ENCODE measurements at regions not wholly inside any gene's neighbourhood (a gene's known extent, or its start where the extent isn't known, plus 50 kb on each side); places are given as distances from the start of the nearest gene placed in this dataset.

- Histone ChIP-seq H3K9me3 (no peaks in the 10 kb centered on the region), H3K4me1 (no peaks in the 10 kb centered on the region), H3K4me3 (replicated peaks in 1 of 3) (no peak overlapping the region), H3K36me3 (no peaks in the 10 kb centered on the region), H3K27me3 (no peaks in the 10 kb centered on the region), H3K27ac (no peak overlapping the region)
- intact Hi-C loops (cut with DNase I), result no loop called here
- DNase-seq, result no peak
- 88 to 91% methylated on average over 3 of the region's 3 CpGs for WGBS, 2 donors
- no peak for TF ChIP-seq CTCF (IDR thresholded peaks at IDR 0.05)
- no peak for TF ChIP-seq POLR2A (IDR thresholded peaks at IDR 0.05)
Observed at GRCh38 chr6:44614396-44614795, 226.9 kb downstream of the CDC5L start.

GRCh38 chr6:44615621-44616020 is 228.1 kb downstream of the CDC5L start:
- WGBS, 2 donors, result 80 to 83% methylated on average over 3 of the region's 3 CpGs
- Histone ChIP-seq H3K36me3 (no peaks in the 10 kb centered on the region), H3K9me3 (no peaks in the 10 kb centered on the region), H3K4me1 (no peaks in the 10 kb centered on the region), H3K27ac (no peak overlapping the region), H3K27me3 (no peaks in the 10 kb centered on the region), H3K4me3 (replicated peaks in 1 of 3) (no peak overlapping the region)
- TF ChIP-seq CTCF (IDR thresholded peaks at IDR 0.05) (no peak), POLR2A (IDR thresholded peaks at IDR 0.05) (no peak)
- DNase-seq, result no peak
- intact Hi-C loops (cut with DNase I), result no loop called here

- H3K27ac ChIP-seq, result no peak overlapping the region
- TF ChIP-seq POLR2A (IDR thresholded peaks at IDR 0.05) (no peak), CTCF (IDR thresholded peaks at IDR 0.05) (no peak)
- 76 to 93% methylated on average over 4 to 7 of the region's 7 CpGs for WGBS, 2 donors
- no peaks in the 10 kb centered on the region for H3K36me3 ChIP-seq
- H3K9me3 ChIP-seq, result no peaks in the 10 kb centered on the region
- H3K27me3 ChIP-seq, result no peaks in the 10 kb centered on the region
- H3K4me1 ChIP-seq, result no peaks in the 10 kb centered on the region
- no peak overlapping the region for H3K4me3 ChIP-seq (replicated peaks in 1 of 3)
- intact Hi-C loops (cut with DNase I), result no loop called here
- no peak for DNase-seq
Observed at GRCh38 chr6:44617416-44617815, 229.9 kb downstream of the CDC5L start.

- no peak for DNase-seq
- 69 to 81% methylated on average over 4 of the region's 4 CpGs for WGBS, 2 donors
- TF ChIP-seq CTCF (IDR thresholded peaks at IDR 0.05) (no peak), POLR2A (IDR thresholded peaks at IDR 0.05) (no peak)
- Histone ChIP-seq H3K9me3 (no peaks in the 10 kb centered on the region), H3K27ac (no peak overlapping the region), H3K36me3 (no peaks in the 10 kb centered on the region), H3K27me3 (no peaks in the 10 kb centered on the region), H3K4me3 (replicated peaks in 1 of 3) (no peak overlapping the region), H3K4me1 (no peaks in the 10 kb centered on the region)
- intact Hi-C loops (cut with DNase I), result no loop called here
Observed at GRCh38 chr6:44618371-44618770, 230.9 kb downstream of the CDC5L start.

GRCh38 chr6:44620922-44621321 is 233.4 kb downstream of the CDC5L start:
- no peaks in the 10 kb centered on the region for H3K4me1 ChIP-seq
- 86 to 87% methylated on average over 4 of the region's 4 CpGs for WGBS, 2 donors
- H3K4me3 ChIP-seq (replicated peaks in 1 of 3), result no peak overlapping the region
- TF ChIP-seq POLR2A (IDR thresholded peaks at IDR 0.05) (no peak), CTCF (IDR thresholded peaks at IDR 0.05) (no peak)
- no peaks in the 10 kb centered on the region for H3K27me3 ChIP-seq
- no peak for DNase-seq
- intact Hi-C loops (cut with DNase I), result no loop called here
- H3K36me3 ChIP-seq, result no peaks in the 10 kb centered on the region
- H3K27ac ChIP-seq, result no peak overlapping the region
- no peaks in the 10 kb centered on the region for H3K9me3 ChIP-seq
